NCI-H524 treated with DMSO at 0.1 percent for 48 hours (cell line): ENCODE measurements at regions not wholly inside any gene's neighbourhood (a gene's known extent, or its start where the extent isn't known, plus 50 kb on each side); places are given as distances from the start of the nearest gene placed in this dataset.
A peak's percentile ranks its signal among the peaks of the same experiment; 100 is the strongest.
"Not testable (repeated sequence)": the region's sequence is repeated elsewhere in the genome, so short reads cannot be mapped to it uniquely, and the experiment has no call there.

Experiments used
- DNase-seq: peaks from one replicate; lab custom pipeline; 2025; lab: John Stamatoyannopoulos, UW

DNA sequence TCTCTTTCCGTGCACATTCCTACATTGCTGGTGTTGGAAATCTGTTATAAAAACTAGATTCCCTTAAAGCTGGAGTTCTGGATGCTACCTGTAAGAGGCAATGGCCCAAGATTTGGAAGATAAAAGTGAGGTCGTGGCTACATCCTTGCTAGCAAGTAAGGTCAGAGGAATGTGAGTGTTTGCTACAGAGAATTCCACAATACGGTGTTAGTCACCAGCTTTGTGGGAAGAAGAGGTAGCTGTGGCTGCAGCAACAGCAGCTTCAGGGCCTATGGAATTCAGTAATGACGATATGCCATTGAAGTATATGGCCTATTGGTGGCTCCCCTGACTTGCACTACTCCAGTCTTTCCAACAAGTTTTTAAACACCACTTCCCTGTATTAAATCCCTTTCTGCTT, 227.7 kb upstream of the TMEM260 start:
- no peak for DNase-seq

DNA sequence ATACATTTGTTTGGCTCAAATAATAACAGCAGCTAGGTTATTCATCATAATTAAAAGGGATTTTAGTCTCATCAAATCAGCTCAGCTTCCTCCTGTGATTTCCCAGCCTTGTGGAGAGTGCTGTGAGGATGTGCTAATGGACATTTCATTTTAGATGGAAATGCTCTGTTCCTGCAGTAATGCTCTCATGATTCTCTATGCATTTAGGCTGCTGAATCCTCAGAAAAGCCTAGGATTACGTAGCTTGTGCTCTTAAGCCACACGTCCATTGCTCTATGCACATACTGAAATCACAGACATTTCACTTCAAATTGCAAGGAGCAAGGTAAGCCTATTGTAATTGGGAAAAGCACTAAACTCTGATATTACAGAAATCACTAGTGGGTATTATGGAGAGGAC, 226.6 kb upstream of the TMEM260 start:
- no peak for DNase-seq

DNA sequence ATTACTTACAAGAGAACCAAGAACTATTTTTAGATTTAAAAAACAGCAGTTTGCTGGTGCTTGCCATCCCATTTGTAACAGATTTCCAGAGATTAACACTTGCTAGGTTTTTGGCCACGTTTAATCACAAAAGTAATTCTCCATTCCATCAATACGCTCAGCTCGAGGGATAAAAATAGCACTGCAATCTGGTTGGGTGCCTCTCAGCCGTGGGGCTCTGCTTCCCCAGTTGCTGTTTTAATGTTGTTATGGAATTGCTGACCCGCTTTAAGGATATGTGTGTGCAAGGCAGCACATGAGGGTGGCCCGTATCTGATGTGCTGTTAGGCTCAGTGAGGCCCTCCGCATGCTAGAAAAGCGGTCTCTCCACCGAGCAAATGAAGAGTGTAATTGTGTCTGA, 222.2 kb upstream of the TMEM260 start:
- no peak for DNase-seq

DNA sequence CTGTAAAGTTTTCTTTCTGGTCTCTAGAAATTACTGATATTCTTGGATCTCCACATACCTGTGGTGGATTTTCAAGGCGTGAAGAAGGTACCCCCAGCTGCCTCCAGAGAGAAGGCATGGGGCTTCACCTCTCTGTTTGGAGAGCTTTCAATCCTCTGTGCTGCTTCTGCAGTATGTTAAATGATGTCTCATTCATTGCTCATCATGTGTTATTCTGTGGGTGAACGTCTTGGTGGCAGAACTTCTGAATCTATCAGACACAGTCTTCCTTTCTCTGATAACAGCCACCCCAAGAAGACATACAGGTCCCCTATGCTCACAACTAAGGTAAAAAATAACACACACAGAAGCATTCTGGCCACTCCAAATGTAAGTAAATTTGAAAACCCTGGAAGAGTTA, 221.3 kb upstream of the TMEM260 start:
- no peak for DNase-seq

DNA sequence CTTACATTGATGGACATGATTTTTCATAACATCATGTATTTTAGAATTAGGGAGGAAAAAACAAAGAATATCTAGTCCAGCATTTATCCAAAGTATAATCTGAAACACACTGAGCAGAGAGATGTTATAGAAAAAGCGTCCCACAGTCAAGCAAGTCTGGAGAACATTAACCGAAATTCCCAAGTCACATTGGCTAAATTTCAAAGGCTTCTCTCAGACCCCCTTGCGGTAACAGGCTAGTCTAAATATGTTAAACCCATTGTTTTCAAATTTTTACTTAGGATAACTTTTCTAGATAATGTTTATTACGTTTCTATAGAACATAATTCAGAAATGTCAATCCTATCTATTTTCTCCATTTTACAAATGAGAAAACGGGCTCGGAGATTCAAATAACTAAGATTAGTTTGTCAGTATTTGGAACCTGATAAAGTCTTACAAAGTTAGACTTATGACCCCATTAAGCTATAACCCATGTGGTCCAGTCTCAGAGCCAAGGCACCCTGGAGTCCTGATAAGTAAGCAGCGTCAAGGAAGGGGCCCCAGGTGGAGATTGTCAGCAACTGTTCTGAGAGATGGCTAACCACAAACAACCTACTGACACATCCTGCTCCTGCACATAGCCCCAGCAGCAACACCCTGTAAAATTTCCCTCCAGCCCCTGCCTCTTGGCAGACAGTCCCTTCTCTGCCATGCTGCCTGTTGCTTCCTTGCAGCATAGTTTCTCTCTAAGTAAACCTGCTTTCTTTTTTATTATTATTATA, 220.6 kb upstream of the TMEM260 start:
- no peak for DNase-seq

DNA sequence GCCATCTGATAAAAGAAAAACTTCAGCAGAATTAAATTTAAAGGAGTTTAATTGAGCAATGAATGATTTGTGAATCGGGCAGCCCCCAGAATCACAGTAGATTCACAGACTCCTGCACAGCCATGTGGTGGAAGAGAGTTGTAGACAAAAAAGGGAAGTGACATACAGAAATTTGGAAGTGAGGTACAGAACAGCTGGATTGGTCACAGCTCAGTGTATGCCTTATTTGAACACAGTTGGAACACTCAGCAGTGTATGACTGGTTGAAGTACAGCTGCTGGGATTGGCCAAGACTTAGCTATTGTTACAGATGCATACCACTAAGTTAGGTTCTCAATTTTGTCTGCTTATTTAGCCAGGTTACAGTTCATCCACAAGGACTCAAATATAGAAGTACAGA, 213.9 kb upstream of the TMEM260 start:
- DNase-seq: not testable (repeated sequence)

DNA sequence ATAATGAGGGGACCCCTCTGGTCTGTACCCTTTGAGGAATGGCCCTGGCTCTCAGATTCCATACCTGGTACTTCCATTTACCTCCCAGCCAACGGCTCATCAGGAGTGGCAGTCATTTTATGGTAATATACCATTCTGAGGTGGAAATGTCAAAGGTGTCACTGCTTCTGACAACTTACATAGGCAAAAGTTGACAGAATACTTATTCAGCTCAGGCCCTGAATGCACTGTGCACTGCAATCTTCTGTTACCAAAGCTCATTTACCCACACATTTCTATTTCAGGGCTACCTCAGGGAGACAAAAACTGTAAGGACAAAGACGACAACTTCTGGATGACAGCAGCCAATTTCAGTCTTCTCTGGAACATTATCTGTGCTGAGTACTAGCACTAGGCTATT, 212.2 kb upstream of the TMEM260 start:
- no peak for DNase-seq

DNA sequence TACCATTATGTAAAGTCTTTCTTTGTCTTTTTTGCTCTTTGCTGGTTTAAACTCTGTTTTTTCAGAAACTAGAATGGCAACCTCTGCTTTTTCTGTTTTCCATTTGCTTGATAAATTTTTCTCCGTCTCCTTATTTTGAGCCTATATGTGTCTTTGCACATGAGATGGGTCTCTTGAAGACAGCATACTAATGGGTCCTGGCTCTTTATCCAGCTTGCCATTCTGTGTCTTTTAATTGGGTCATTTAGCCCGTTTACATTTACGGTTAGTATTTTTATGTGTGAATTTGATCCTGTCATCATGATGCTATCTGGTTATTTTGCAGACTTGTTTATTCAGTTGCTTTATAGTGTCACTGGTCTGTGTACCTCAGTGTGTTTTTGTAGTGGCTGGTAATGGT, 207.9 kb upstream of the TMEM260 start:
- no peak for DNase-seq

DNA sequence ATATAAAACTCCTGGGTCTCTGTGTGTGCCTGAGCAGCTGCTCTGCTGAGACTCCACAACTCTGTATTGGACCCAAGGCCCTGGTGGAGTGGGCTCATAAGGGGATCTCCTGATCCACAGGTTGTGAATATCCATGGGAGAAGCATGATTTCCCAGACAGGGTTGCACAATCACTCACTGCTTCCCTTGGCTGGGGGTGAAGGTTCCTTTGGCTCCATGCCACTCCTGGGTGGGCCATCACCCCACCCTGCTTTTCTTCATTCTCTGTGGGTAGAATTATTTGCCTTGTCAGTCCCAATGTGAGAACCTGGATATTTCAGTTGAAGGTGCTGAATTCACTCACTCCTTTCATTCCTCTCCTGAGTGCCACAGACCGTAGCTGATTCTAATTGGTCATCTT, 205.2 kb upstream of the TMEM260 start:
- no peak for DNase-seq

DNA sequence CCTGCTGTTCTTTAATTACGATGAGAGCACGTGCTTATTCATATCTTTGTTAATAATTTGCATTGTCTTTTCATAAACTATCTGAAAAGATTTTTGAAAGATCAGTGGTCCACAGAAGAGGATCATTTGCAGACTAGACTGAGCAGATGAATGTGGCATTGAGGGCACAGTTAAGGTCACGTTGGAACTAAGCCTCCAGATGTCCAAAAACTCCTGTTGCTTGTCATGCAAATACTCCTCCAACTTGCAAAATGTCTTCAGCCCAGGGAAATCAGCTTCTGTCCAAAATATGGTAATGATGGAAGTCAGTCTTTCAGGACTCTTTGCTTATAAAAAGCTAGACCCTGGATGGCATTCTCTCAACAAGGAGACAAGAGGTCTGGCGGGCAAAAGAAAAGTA, 201.6 kb upstream of the TMEM260 start:
- no peak for DNase-seq

DNA sequence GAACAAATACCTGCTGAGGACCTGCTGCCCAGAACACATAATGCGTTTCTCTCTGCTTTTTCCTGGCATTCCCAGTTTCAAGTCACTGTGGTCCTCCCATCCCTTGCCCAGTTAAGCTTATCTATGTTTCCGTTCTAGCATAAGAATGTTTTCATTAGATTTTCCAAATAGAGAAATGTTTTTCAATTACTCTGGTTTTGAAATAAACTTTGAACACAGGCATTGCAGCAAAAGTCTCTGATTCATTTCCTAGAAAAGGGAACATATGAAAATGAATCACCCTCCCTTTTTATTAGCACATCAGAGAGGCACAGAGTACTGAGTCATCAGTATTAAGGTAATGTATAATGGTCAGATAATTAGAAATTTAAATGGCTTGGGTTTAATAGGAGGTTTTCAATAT, 201.1 kb upstream of the TMEM260 start:
- no peak for DNase-seq

DNA sequence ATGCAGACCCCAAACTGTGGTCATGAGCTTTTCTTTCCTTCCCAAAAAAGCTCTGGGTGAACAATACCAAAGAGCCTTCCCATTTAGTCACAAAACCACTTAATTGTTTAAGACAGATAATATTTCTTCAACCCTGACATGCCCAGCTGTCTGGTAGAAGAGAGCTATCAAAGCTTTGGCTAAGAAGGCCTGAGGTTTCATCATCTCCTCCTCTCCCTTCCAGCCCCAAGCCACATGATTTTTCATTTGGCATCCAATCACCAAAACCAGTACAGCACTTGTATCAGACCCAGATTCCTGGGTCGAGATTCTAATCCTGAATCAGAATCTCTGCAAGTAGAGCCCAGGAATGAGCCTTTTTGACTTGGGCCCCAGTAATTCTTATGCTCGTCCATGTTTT, 199.6 kb upstream of the TMEM260 start:
- no peak for DNase-seq

DNA sequence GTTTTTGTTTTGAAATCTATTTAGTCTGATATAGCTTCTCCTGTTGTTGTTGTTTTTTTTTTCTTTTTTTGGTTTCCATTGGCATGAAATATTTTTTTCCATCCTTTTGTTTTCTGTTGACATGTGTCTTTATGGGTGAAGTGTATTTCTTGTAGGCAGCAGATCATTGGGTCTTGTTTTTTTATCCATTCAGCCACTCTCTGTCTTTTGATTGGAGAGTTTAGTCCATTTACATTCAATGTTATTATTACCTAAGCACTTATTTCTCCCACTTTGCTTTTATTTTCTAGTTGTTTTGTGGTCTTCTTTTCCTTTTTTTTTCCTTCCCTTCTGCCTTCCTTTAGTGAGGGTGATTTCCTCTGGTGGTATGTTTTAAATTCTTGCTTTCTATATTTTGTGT, 193.6 kb upstream of the TMEM260 start:
- no peak for DNase-seq

DNA sequence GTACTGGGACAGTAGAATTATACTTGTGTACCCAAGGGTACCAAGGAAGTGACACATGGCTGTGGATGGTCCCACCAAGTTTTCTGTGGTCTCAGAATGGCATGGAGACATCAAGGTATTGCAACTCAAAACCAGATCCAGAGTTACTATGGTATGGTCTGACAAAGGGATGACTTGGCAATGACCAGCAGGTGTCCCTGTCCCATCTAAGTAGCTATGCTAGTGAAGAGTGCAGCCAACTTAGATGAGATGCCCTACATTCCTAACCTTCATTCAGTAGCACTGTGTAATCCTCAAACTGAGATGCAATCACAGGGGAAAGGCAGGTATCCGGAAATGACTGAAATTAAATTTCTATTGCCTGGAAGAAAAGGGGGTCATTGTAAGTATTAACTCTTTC, 188.7 kb upstream of the TMEM260 start:
- no peak for DNase-seq

DNA sequence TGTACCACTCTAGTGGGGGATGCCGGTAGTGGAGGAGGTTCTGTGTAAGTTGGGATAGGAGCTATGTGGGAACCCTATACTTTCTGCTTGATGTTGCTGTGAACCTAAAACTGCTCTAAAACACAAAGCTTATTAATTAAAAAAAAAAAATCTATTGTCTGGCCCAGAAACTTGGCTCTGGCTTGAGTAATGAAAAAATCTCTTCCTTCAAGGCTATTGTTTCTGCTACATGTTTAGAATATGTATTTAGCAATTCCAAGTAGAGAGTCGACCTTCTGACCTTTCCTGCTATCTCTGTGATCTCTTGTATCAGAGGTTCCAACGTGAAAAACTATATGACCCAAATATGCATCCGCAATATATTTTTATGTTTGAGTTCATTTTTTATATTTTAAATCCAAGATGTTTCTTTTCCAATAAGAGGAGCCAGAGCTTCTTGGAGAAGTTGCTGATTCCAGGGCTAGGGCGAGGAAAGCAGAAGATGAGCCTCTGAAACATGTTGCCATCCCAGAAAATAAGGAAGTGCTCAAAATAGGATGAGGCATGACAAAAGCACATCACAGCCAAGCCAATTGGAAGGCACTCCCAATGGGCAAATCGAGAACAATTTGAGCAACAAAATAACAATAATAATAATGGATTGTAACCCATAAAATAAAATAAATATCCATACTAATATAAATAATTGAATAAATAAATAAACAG, 184.6 kb upstream of the TMEM260 start:
- DNase-seq: no peak

DNA sequence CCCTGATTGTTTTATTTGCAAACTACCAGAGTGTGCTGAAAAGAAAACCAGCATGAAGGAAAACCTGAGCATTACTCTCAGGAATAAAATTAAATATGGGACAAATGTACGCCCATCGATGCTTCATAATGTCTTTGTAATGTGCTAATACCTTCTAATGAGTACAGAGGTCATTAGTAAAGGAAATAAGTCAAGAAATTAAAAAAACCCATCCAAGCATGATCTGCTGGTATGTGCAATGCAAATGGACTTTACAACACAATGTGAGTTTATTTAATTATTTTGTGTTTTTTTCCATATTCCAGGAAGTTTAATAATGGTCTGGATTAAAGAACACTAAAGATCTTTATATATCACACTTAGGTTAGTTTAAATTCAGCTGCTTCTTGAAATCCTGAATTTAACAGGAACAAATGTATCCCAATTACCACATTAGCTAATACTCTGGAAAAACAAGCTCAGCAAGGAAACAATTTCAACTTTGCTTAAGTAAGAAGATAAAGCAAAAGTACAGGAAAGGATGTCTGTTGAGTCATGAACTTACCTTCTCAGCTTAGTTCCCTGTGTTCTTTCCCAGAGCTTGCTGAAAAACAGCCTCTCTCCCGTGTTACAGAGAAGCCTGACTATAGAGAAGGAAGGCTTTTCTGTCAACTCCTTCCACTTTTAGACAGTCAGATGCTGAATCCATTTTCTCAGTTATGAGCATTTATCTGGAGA, 179.3 kb upstream of the TMEM260 start:
- no peak for DNase-seq

DNA sequence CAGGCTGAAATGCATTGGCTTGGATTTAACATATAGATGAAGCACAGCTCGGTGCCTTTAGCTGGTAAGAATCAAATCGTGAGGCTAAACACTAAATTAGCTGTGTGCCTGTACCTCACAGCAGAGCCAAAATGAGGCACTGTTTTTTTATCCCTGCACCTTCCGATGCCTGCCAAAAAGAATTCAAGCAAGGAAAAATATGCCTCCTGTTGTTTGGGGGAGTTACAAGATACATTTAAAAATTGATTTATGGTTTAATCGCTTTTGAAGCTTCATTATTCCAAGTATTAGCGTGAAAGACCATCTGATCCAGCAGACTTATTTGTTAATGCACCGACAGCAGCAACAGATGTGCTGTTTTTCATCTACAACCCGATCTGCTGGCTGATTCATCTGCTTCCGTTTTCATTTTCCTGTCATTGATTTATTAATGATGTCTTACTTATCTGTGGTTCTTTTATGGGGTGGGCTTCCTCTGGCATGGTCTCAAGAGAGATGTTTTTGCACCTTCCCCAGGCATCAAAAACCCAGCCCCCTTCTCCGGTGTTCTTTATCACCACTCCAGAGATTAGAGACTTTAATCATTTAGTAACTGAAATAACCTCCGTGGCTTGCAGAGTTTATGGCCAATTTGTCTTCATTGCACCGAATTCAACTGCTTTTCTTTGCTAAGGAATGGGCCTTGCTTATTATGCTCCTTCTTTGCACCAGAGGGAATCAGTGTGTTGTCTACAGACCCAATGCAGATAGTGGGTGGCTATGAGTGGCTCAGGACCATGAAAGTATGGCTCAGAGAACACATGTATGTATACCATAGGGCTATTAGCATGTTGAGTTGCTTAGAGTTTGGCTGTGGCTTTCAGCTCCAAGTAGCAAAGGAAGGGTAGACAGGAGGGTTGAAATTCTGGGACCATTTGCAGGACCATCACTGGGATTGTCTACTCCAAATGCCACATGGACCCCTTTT, 166.8 kb upstream of the TMEM260 start:
- peak; percentile 87 for DNase-seq

DNA sequence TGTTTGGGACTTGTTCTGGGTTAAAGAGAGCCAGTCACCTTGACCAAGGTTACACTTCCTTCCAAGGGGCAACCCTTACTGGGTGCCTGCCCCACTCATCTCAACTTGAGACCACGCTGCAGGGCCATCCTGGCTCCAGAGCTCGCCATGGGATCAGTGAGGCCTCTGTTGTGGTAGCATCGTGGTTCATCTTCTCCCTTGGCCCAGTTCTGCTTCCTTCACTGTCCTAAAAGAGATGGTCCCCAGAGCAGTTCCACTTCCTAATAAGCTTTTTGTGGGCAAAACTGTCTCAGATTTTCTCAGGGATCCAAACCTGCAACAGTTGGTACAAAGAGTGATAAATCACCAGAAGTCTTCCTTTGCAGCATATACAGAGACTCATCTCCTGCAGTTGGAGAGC, 165.9 kb upstream of the TMEM260 start:
- no peak for DNase-seq

DNA sequence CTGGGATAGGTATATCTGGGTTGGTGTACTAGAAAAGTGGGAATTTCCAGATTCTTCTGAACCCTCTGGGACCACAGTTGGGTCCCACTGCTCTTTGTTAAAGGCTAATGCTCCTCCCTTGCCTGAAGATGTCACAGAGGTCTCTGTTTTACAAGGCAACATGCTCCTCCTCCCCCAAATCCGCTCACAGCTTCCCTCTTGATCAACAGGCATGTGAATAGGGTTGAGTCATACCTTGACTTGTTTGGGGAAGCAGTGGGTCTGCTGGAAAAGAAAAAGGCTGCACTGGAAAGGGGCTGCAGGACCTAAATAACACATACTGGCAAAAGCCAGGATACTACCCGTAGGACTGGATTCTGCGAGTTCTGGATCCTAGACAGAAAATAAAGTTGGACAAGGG, 165.4 kb upstream of the TMEM260 start:
- DNase-seq: no peak

DNA sequence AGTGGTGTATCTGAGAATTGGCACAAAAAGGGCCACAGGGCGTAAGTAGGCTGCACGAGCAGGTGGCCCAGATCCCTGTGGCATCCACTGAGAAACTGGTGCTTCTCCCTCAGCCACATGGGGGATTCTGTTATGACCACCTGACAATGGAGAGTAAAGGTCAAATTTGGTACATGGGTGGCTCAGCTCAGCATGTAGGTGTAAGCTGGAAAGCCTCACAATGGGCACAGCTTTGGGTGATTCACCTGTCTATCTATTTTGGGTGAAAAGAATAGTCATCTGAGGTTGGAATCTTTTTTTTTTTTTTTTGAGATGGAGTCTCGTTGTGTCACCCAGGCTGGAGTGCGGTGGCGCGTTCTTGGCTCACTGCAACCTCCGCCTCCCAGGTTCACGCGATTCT, 163.4 kb upstream of the TMEM260 start:
- DNase-seq: no peak

DNA sequence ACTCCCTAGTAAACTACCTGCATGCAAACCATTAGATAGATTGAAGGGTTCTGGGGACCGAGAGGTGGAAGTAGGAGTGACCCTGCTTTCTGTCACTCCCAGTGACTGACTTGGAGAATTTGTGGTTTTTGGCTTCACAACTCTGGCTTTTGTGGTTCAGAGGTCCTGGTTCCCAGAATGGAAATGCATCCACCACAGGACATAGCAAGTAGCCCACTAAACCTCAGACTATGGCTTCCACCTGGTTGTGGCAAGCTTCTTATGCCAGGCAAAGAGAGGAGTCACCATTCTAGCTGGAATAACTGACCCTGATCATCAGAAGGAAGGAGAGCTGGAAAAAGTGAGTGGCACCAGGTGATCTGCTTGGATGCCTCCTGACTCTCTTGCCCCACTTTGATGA, 162.4 kb upstream of the TMEM260 start:
- DNase-seq: no peak

DNA sequence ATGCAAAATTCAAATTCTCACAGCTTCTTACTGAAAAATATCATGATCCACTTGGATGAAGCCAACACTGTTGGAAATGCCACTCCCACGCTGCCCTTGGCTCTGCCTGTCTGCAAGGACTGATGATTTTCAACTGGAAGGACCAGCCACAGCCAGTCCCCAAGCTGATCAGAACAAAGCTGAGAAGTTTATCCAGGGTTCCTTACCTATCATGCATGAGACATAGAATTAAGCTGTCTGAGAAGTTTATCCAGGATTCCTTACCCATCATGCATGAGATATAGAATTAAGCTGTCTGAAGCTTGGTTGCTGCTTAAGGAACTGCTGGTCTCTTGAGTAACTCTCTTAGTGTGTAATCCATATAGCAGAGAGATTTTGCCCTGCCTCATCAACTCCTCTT, 159.8 kb upstream of the TMEM260 start:
- no peak for DNase-seq
